Stomach (tissue), 8 donors: ENCODE measurements at regions not wholly inside any gene's neighbourhood (a gene's known extent, or its start where the extent isn't known, plus 50 kb on each side); places are given as distances from the start of the nearest gene placed in this dataset.

ENCODE experiments used
- DNase-seq, 2 donors: peaks; one replicate each; pipeline versions ENCODE4 v3.0.0 to v3.0.0-alpha.2; 2013 to 2019
- H3K27ac ChIP-seq, 5 donors: fragments of 200-600 bp in 4 of 5; sonication (generic) in 4 of 5; one replicate each; pipeline ENCODE4 v1.5.1; 2013 to 2019; ENCODE audit warnings: mild to moderate bottlenecking in 1 of 5, moderate library complexity in 1 of 5
- H3K27me3 ChIP-seq, 3 donors: fragments of 200-600 bp; sonication (generic); one replicate each; pipeline ENCODE4 v1.5.1; 2017 to 2019; ENCODE audit warnings: mixed run types in 1 of 3
- H3K36me3 ChIP-seq, 4 donors: fragments of 200-600 bp; sonication (generic); 1 replicate in 3 of 4; 2 replicates in 1 of 4; pipeline ENCODE4 v1.5.1; 2016 to 2019
- H3K4me1 ChIP-seq, 4 donors: fragments of 200-600 bp; sonication (generic); one replicate each; pipeline ENCODE4 v1.5.1; 2016 to 2019
- H3K4me3 ChIP-seq, 4 donors: fragments of 200-600 bp; sonication (generic) in 3 of 4; one replicate each; pipeline ENCODE4 v1.5.1; 2016 to 2019; ENCODE audit warnings: mild to moderate bottlenecking in 1 of 4
- H3K9me3 ChIP-seq, 4 donors: fragments of 200-600 bp; sonication (generic); one replicate each; pipeline ENCODE4 v1.5.1; 2016 to 2019
- CTCF ChIP-seq, 7 experiments: fragments of 450-650 bp in 4 of 7; fragments of 200-600 bp in 3 of 7; sonication (generic) in 3 of 7; IDR thresholded peaks; one replicate each; pipeline ENCODE4 v1.5.1; 2016 to 2019; ENCODE audit warnings: antibody characterized with exemption in 7 of 7, control low read depth in 2 of 7, mild to moderate bottlenecking in 1 of 7
- EP300 ChIP-seq: sonication (generic); formaldehyde crosslinking; IDR thresholded peaks from one replicate; pipeline ENCODE4 v1.6.1; 2017; ENCODE audit warnings: antibody characterized with exemption
- POLR2A ChIP-seq, 4 donors: fragments of 450-650 bp; IDR thresholded peaks; one replicate each; pipeline ENCODE4 v1.6.1; 2016; ENCODE audit warnings: antibody characterized with exemption in 4 of 4, control low read depth in 2 of 4, mild to moderate bottlenecking in 1 of 4, moderate library complexity in 1 of 4
- POLR2AphosphoS5 ChIP-seq, 3 donors: sonication (generic); formaldehyde crosslinking; IDR thresholded peaks; one replicate each; pipeline ENCODE4 v1.6.1; 2016; ENCODE audit warnings: antibody characterized with exemption in 3 of 3
- WGBS, 5 donors: extraction: QIAGEN DNeasy Blood & Tissue Kit in 3 of 5; methylation state at CpG; one replicate each; pipeline versions ENCODE4 v1.1.5 to v1.1.7; 2013 to 2018; 5-methylcytosine and 5-hydroxymethylcytosine counted together
- intact Hi-C: fragments of 100-400 bp; cut with DNase I; formaldehyde crosslinking; loops from one replicate; pipeline ENCODE4 v1.15.1; 2023; ENCODE audit warnings: low total_unique reads
- donor health status: healthy with polysubstance abuse.
- donor health status: Bipolar disorder and iron deficiency.
- donor health status: healthy.

DNA sequence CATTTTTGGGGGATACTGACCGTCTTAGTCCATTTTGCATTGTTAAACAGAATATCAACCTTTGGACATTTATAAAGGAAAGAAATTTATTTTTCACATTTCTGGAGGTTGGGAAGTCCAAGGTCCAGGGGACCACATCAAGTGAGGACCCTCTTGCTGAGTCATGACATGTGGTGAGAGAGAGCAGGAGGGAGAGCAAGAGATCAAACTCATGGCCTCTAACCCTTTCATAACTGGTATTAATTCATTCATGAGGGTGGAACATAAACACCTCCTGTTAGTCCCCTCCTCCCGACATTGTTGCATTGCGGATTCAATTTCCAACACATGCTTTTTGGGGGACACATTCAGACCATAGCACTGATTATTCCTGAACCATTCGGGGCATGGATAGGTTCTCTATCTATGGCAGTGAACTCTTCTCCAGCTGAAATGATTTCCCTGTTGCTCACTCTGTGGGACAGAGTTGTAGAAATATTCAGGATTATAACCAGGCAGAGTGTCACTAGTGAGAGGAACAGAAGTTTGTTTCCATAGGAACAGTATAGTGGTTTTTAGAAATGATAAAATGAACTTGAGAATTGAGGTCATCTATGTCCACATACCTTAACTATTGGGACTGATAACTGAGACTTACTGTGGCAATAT is 88.2 kb upstream of the OR9Q1 start:
- no peaks in the 10 kb centered on the region for H3K27me3 ChIP-seq
- no peak overlapping the region for H3K27ac ChIP-seq
- intact Hi-C loops = no loop called here
- WGBS, 5 donors = 92 to 98% (median 94%) methylated on average over 4 of the region's 4 CpGs
- no peak for DNase-seq
- H3K9me3 ChIP-seq = no peaks in the 10 kb centered on the region
- H3K4me3 ChIP-seq = no peak overlapping the region
- no peaks in the 10 kb centered on the region for H3K4me1 ChIP-seq
- no peaks in the 10 kb centered on the region for H3K36me3 ChIP-seq
- no peak for TF ChIP-seq CTCF (IDR thresholded peaks at IDR 0.05)
- TF ChIP-seq POLR2AphosphoS5 (IDR thresholded peaks at IDR 0.05) = no peak
- no peak for TF ChIP-seq POLR2A (IDR thresholded peaks at IDR 0.05)
- no peak for TF ChIP-seq EP300

- H3K27me3 ChIP-seq = no peaks in the 10 kb centered on the region
- DNase-seq = no peak
- intact Hi-C loops = no loop called here
- 25 to 50% (median 38%) methylated on average over 1 of the region's 1 CpG for WGBS, 5 donors
- H3K4me1 ChIP-seq = no peaks in the 10 kb centered on the region
- no peaks in the 10 kb centered on the region for H3K9me3 ChIP-seq
- H3K36me3 ChIP-seq = no peaks in the 10 kb centered on the region
- no peak overlapping the region for H3K4me3 ChIP-seq
- TF ChIP-seq EP300 (no peak), CTCF (IDR thresholded peaks at IDR 0.05) (no peak), POLR2AphosphoS5 (IDR thresholded peaks at IDR 0.05) (no peak), POLR2A (IDR thresholded peaks at IDR 0.05) (no peak)
- no peak overlapping the region for H3K27ac ChIP-seq
Measured at GRCh38 chr11:57936050-57936418, 87.6 kb upstream of the OR9Q1 start.

GRCh38 chr11:57937431-57937830 is 86.2 kb upstream of the OR9Q1 start:
- H3K27ac ChIP-seq = no peak overlapping the region
- H3K27me3 ChIP-seq = no peaks in the 10 kb centered on the region
- intact Hi-C loops = no loop called here
- DNase-seq = no peak
- H3K36me3 ChIP-seq = no peaks in the 10 kb centered on the region
- no peak overlapping the region for H3K4me3 ChIP-seq
- 39 to 59% (median 57%) methylated on average over 3 of the region's 3 CpGs for WGBS, 5 donors
- H3K9me3 ChIP-seq = no peaks in the 10 kb centered on the region
- TF ChIP-seq POLR2AphosphoS5 (IDR thresholded peaks at IDR 0.05) (no peak), POLR2A (IDR thresholded peaks at IDR 0.05) (no peak), CTCF (IDR thresholded peaks at IDR 0.05) (no peak), EP300 (no peak)
- no peaks in the 10 kb centered on the region for H3K4me1 ChIP-seq

DNA sequence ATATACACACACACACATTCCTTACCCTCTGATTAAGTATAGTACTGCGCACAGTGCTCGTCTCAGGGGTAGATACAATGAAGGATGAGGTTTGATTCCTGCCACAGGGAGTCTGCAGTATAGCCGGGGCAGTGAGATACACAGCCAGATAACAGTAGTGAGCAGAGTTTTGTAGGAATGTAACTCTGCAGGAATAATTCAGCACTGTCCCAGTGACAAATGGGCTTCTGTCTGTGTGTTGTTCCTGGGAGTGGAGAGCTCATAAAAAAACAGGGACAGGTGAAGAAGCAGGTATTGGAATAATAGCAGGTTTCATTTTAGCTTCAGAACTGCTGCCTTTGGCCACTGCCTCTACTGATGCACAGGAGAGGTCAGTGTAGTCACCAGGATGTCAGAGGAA is 85.3 kb upstream of the OR9Q1 start:
- WGBS, 5 donors = 56 to 69% (median 68%) methylated on average over 3 of the region's 3 CpGs
- no peak for DNase-seq
- intact Hi-C loops = no loop called here
- H3K9me3 ChIP-seq = no peaks in the 10 kb centered on the region
- no peaks in the 10 kb centered on the region for H3K36me3 ChIP-seq
- H3K27me3 ChIP-seq = no peaks in the 10 kb centered on the region
- H3K27ac ChIP-seq = no peak overlapping the region
- no peaks in the 10 kb centered on the region for H3K4me1 ChIP-seq
- H3K4me3 ChIP-seq = no peak overlapping the region
- TF ChIP-seq POLR2A (IDR thresholded peaks at IDR 0.05) = no peak
- no peak for TF ChIP-seq EP300
- no peak for TF ChIP-seq POLR2AphosphoS5 (IDR thresholded peaks at IDR 0.05)
- TF ChIP-seq CTCF (IDR thresholded peaks at IDR 0.05) = no peak
